Activated CD8-positive, alpha-beta memory T cell treated with anti-CD3 and anti-CD28 coated beads, Interleukin-2, amount 10 ng/mL, durations not matched to agents 7 days and 5 days (primary cell): ENCODE measurements at regions not wholly inside any gene's neighbourhood (a gene's known extent, or its start where the extent isn't known, plus 50 kb on each side); places are given as distances from the start of the nearest gene placed in this dataset.
"Not testable (repeated sequence)": the region's sequence is repeated elsewhere in the genome, so short reads cannot be mapped to it uniquely, and the experiment has no call there.

Experiments used
- ATAC-seq: fragments of 150-1000 bp; cut with Tn5 transposase; one replicate; pipeline ENCODE4 v1.10.0; 2021; ENCODE audit warnings: moderate library complexity
- CTCF ChIA-PET: fragments of 350-600 bp; sonication (Branson Sonifier 250); formaldehyde crosslinking; loops from one replicate; lab custom pipeline; 2021; ENCODE audit warnings: antibody characterized with exemption; lab: Charles Lee
- DNase-seq: peaks from one replicate; pipeline ENCODE4 v3.0.0-alpha.2; 2020
- H3K27ac Mint-ChIP-seq: one replicate; pipeline ENCODE4 v1.8.0; 2021; ENCODE audit warnings: mild to moderate bottlenecking, mixed read lengths
- H3K27me3 Mint-ChIP-seq: one replicate; pipeline ENCODE4 v1.8.0; 2021; ENCODE audit warnings: mixed read lengths
- H3K36me3 Mint-ChIP-seq: one replicate; pipeline ENCODE4 v1.8.0; 2021; ENCODE audit warnings: mild to moderate bottlenecking, mixed read lengths
- H3K4me1 Mint-ChIP-seq: one replicate; pipeline ENCODE4 v1.8.0; 2021; ENCODE audit warnings: mixed read lengths
- H3K4me3 Mint-ChIP-seq: one replicate; pipeline ENCODE4 v1.8.0; 2021; ENCODE audit warnings: mild to moderate bottlenecking, moderate library complexity, mixed read lengths
- H3K9me3 Mint-ChIP-seq: one replicate; pipeline ENCODE4 v1.8.0; 2022; ENCODE audit warnings: low read depth, mixed read lengths

DNA sequence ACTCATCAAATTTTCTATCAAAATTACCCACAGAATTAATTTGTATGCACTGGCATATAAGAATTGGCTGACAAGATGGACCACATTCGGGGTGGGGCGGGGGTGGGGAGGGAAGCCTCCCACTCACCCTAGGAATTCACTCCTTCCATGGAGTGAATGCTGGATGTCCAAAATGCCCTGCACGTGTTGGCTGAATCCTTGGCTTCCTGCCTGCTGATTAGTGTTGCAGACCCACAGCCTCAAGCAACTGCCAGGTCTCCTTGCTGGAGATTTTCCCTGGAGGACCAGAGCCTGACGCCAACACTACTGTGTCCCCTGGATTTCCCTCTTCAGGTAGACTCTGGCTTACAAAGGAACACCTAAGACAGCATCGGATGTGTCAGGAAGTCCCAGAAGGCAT is 575.7 kb upstream of the CDH11 start:
- peaks cover 7% of the 10 kb centered on the region for H3K9me3 Mint-ChIP-seq
- DNase-seq = no peak
- CTCF ChIA-PET = no interaction called here
- H3K4me3 Mint-ChIP-seq = no peak overlapping the region
- no peaks in the 10 kb centered on the region for H3K27me3 Mint-ChIP-seq
- no peak overlapping the region for H3K27ac Mint-ChIP-seq
- no peaks in the 10 kb centered on the region for H3K4me1 Mint-ChIP-seq
- H3K36me3 Mint-ChIP-seq = no peaks in the 10 kb centered on the region
- ATAC-seq = no peak

GRCh38 chr16:65697065-65697464 is 575.2 kb upstream of the CDH11 start:
- DNase-seq (no peak), ATAC-seq (no peak)
- H3K27me3 Mint-ChIP-seq = no peaks in the 10 kb centered on the region
- peaks cover 7% of the 10 kb centered on the region for H3K9me3 Mint-ChIP-seq
- no peaks in the 10 kb centered on the region for H3K4me1 Mint-ChIP-seq
- H3K27ac Mint-ChIP-seq = no peak overlapping the region
- no peaks in the 10 kb centered on the region for H3K36me3 Mint-ChIP-seq
- no peak overlapping the region for H3K4me3 Mint-ChIP-seq
- CTCF ChIA-PET = no interaction called here

- CTCF ChIA-PET, ATAC-seq, H3K4me3 Mint-ChIP-seq, DNase-seq, H3K9me3 Mint-ChIP-seq, H3K4me1 Mint-ChIP-seq, H3K27ac Mint-ChIP-seq, H3K27me3 Mint-ChIP-seq, H3K36me3 Mint-ChIP-seq: not testable (repeated sequence)
These were observed 570.0 kb upstream of the CDH11 start for GRCh38 chr16:65691846-65692245.

DNA sequence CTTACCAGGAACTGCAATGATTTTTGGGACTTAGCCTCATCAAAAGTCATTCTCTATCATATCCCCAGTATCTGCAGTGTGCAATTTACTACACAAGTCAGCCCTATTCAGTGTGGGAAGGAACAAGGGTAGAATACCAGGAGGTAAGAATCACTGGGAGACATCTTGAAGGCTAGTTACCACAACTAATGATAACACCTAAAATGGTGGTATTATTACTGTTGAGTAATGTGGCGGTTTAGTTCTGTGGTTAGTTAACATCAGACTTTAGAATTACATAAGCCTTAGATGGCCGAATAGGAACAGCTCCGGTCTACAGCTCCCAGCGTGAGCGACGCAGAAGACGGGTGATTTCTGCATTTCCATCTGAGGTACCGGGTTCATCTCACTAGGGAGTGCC is 567.9 kb upstream of the CDH11 start:
- Mint-ChIP-seq H3K27me3 (no peaks in the 10 kb centered on the region), H3K4me3 (no peak overlapping the region), H3K9me3 (peaks cover 2% of the 10 kb centered on the region), H3K27ac (no peak overlapping the region), H3K4me1 (no peaks in the 10 kb centered on the region), H3K36me3 (no peaks in the 10 kb centered on the region)
- ATAC-seq (no peak), DNase-seq (no peak)
- CTCF ChIA-PET = no interaction called here

DNA sequence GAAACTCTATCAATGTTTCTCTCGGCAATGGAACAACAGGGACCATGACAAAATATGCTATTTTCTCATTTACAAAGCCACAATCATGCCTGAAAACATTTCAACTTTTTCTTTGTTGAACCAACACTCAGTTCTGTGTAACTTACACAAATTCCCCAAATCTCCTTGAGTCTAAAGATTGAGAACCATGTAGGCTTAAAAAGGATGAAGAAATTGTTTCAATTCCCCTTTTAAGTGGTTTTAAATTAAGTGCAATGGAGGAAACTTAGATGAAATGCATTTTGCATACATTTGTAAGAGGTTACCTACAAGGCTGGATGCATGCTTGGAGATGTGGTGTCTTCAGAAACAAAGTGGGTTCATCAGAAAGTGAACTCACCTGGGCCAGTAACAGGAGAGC is 566.4 kb upstream of the CDH11 start:
- no peak overlapping the region for H3K4me3 Mint-ChIP-seq
- peaks cover 3% of the 10 kb centered on the region for H3K9me3 Mint-ChIP-seq
- no peaks in the 10 kb centered on the region for H3K27me3 Mint-ChIP-seq
- H3K4me1 Mint-ChIP-seq = no peaks in the 10 kb centered on the region
- no peaks in the 10 kb centered on the region for H3K36me3 Mint-ChIP-seq
- ATAC-seq (no peak), DNase-seq (no peak)
- H3K27ac Mint-ChIP-seq = no peak overlapping the region
- CTCF ChIA-PET = no interaction called here

DNA sequence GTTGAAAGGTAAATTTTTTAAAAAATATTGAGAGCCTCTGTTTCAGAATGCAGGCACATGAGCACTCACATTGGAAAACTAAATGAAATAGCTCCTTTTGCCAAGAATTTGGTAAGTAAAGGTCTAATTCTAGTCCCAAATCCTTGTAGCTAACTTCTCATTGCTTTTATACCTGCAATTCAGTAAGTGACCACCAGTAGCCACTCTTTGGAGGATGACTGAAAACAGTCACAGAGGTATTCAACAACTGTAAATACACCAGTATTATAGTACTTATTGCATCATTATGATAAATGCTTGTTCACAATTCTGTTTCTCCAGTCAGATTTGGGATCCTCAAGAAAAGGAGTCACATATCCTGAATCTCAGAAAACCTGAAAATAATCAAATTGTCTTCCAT is 562.4 kb upstream of the CDH11 start:
- H3K27ac Mint-ChIP-seq = no peak overlapping the region
- DNase-seq (no peak), ATAC-seq (no peak)
- H3K9me3 Mint-ChIP-seq = peaks cover 12% of the 10 kb centered on the region
- no peaks in the 10 kb centered on the region for H3K4me1 Mint-ChIP-seq
- H3K4me3 Mint-ChIP-seq = no peak overlapping the region
- no peaks in the 10 kb centered on the region for H3K27me3 Mint-ChIP-seq
- no peaks in the 10 kb centered on the region for H3K36me3 Mint-ChIP-seq
- CTCF ChIA-PET = no interaction called here

- Mint-ChIP-seq H3K36me3 (no peaks in the 10 kb centered on the region), H3K4me1 (no peaks in the 10 kb centered on the region), H3K27me3 (no peaks in the 10 kb centered on the region), H3K27ac (no peak overlapping the region), H3K4me3 (no peak overlapping the region), H3K9me3 (peaks cover 11% of the 10 kb centered on the region)
- CTCF ChIA-PET = no interaction called here
- ATAC-seq = no peak
- no peak for DNase-seq
These were observed 559.5 kb upstream of the CDH11 start for GRCh38 chr16:65681406-65681805.

DNA sequence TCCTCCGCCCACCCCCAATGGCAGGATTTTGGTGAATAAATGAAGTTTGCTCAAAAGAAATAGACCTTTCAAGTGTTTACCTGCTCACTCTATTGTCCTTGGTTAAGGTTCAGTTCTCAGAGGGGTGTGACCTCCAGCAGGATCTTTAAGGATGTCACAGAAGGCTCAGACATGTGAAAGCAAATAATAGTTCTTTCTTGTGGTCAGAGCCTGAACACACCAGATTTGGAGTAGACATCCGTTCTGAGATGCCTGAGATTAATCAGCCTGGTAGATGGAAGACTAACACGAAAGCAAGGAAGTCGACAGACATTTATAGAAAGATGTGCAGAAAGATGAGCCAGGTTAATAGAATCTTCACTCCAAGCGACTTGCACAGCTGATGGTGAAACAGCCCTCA is 557.9 kb upstream of the CDH11 start:
- Mint-ChIP-seq H3K36me3 (no peaks in the 10 kb centered on the region), H3K27me3 (no peaks in the 10 kb centered on the region), H3K9me3 (peaks cover 10% of the 10 kb centered on the region), H3K4me3 (no peak overlapping the region), H3K4me1 (no peaks in the 10 kb centered on the region), H3K27ac (no peak overlapping the region)
- CTCF ChIA-PET = no interaction called here
- ATAC-seq (no peak), DNase-seq (no peak)

- CTCF ChIA-PET = no interaction called here
- ATAC-seq = no peak
- no peak overlapping the region for H3K27ac Mint-ChIP-seq
- no peaks in the 10 kb centered on the region for H3K4me1 Mint-ChIP-seq
- H3K36me3 Mint-ChIP-seq = no peaks in the 10 kb centered on the region
- DNase-seq = no peak
- no peak overlapping the region for H3K4me3 Mint-ChIP-seq
- H3K9me3 Mint-ChIP-seq = peaks cover 12% of the 10 kb centered on the region
- no peaks in the 10 kb centered on the region for H3K27me3 Mint-ChIP-seq
These were observed 553.3 kb upstream of the CDH11 start for GRCh38 chr16:65675161-65675560.

DNA sequence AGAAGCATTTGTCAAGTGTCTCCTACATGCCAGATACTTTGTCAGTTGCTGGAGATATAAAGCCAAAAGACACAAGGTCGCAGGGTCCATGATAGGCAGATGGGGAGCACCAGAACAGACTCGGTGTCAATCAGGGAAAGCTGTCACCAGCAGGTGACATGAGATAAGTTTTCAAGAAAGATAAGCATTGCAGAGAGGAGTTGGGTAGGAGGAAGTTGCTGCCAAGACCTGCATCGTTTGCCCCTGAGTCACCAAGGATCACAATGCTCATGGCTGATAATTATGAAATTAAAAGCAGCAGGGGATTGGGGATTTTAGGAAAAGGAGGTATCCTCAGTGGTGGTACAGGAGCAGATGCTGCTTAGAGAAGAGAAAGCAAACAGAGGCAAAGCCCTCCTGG is 551.1 kb upstream of the CDH11 start:
- Mint-ChIP-seq H3K4me1 (no peaks in the 10 kb centered on the region), H3K27me3 (no peaks in the 10 kb centered on the region), H3K4me3 (no peak overlapping the region), H3K27ac (no peak overlapping the region), H3K36me3 (no peaks in the 10 kb centered on the region), H3K9me3 (peaks cover 7% of the 10 kb centered on the region)
- DNase-seq = no peak
- CTCF ChIA-PET = interaction anchor here (1.4 kb wide), 1 partner anchor 12 kb away, joined by 4 read pairs; no protein-coding TSS in a partner anchor
- no peak for ATAC-seq

- no peak for ATAC-seq
- no peak overlapping the region for H3K27ac Mint-ChIP-seq
- no peaks in the 10 kb centered on the region for H3K4me1 Mint-ChIP-seq
- peaks cover 7% of the 10 kb centered on the region for H3K9me3 Mint-ChIP-seq
- CTCF ChIA-PET = no interaction called here
- no peak for DNase-seq
- no peaks in the 10 kb centered on the region for H3K27me3 Mint-ChIP-seq
- H3K4me3 Mint-ChIP-seq = no peak overlapping the region
- no peaks in the 10 kb centered on the region for H3K36me3 Mint-ChIP-seq
These were observed 549.2 kb upstream of the CDH11 start for GRCh38 chr16:65671071-65671470.

GRCh38 chr16:65668064-65668595 is 546.3 kb upstream of the CDH11 start:
- Mint-ChIP-seq H3K27me3 (no peaks in the 10 kb centered on the region), H3K4me1 (no peaks in the 10 kb centered on the region), H3K27ac (no peak overlapping the region), H3K36me3 (no peaks in the 10 kb centered on the region), H3K9me3 (peaks cover 14% of the 10 kb centered on the region), H3K4me3 (no peak overlapping the region)
- DNase-seq (no peak), ATAC-seq (no peak)
- CTCF ChIA-PET = no interaction called here

GRCh38 chr16:65667011-65667578 is 545.2 kb upstream of the CDH11 start:
- ATAC-seq (no peak), DNase-seq (no peak)
- H3K27ac Mint-ChIP-seq = no peak overlapping the region
- CTCF ChIA-PET = no interaction called here
- H3K4me3 Mint-ChIP-seq = no peak overlapping the region
- H3K27me3 Mint-ChIP-seq = no peaks in the 10 kb centered on the region
- H3K4me1 Mint-ChIP-seq = no peaks in the 10 kb centered on the region
- H3K9me3 Mint-ChIP-seq = peaks cover 11% of the 10 kb centered on the region
- no peaks in the 10 kb centered on the region for H3K36me3 Mint-ChIP-seq

- CTCF ChIA-PET = no interaction called here
- no peaks in the 10 kb centered on the region for H3K4me1 Mint-ChIP-seq
- DNase-seq (no peak), ATAC-seq (no peak)
- no peak overlapping the region for H3K4me3 Mint-ChIP-seq
- no peak overlapping the region for H3K27ac Mint-ChIP-seq
- H3K36me3 Mint-ChIP-seq = no peaks in the 10 kb centered on the region
- peaks cover 9% of the 10 kb centered on the region for H3K9me3 Mint-ChIP-seq
- no peaks in the 10 kb centered on the region for H3K27me3 Mint-ChIP-seq
These were observed 544.5 kb upstream of the CDH11 start for GRCh38 chr16:65666132-65666941.
